Subcutaneous abdominal adipose tissue (tissue), 5 donors: ENCODE measurements at regions not wholly inside any gene's neighbourhood (a gene's known extent, or its start where the extent isn't known, plus 50 kb on each side); places are given as distances from the start of the nearest gene placed in this dataset.

Experiments used
- H3K27ac ChIP-seq: one replicate; pipeline ENCODE4 v1.7.0; 2013; ENCODE audit warnings: low read depth, mild to moderate bottlenecking, inconsistent platforms, low read length, moderate library complexity
- H3K27me3 ChIP-seq, 5 donors: one replicate each; pipeline ENCODE4 v1.7.0; 2013; ENCODE audit warnings: low read length in 5 of 5, inconsistent platforms in 1 of 5; ENCODE audit not compliant: control insufficient read depth in 5 of 5, insufficient read depth in 4 of 5
- H3K36me3 ChIP-seq, 5 donors: one replicate each; pipeline ENCODE4 v1.7.0; 2013; ENCODE audit warnings: low read length in 5 of 5; ENCODE audit not compliant: control insufficient read depth in 5 of 5, insufficient read depth in 5 of 5
- H3K4me1 ChIP-seq, 5 donors: one replicate each; pipeline ENCODE4 v1.7.0; 2013; ENCODE audit warnings: low read length in 5 of 5, mild to moderate bottlenecking in 3 of 5, moderate library complexity in 1 of 5; ENCODE audit not compliant: control insufficient read depth in 5 of 5, insufficient read depth in 5 of 5
- H3K4me3 ChIP-seq, 5 donors: one replicate each; pipeline ENCODE4 v1.7.0; 2013; ENCODE audit warnings: low read length in 5 of 5, low read depth in 1 of 5
- H3K9ac ChIP-seq, 5 donors: one replicate each; pipeline ENCODE4 v1.7.0; 2013; ENCODE audit warnings: low read length in 5 of 5, mild to moderate bottlenecking in 4 of 5, moderate library complexity in 3 of 5
- H3K9me3 ChIP-seq, 5 donors: one replicate each; pipeline ENCODE4 v1.7.0; 2013; ENCODE audit warnings: low read length in 5 of 5; ENCODE audit not compliant: control insufficient read depth in 5 of 5
- donor health status: healthy.
- donor health status: healthy.
- donor health status: healthy.
- donor health status: healthy.
- donor health status: healthy.

- Histone ChIP-seq H3K27me3 (no peaks in the 10 kb centered on the region), H3K4me1 (no peaks in the 10 kb centered on the region), H3K9me3 (no peaks in the 10 kb centered on the region), H3K27ac (no peak overlapping the region), H3K4me3 (no peak overlapping the region), H3K9ac (no peak overlapping the region), H3K36me3 (no peaks in the 10 kb centered on the region)
Observed at GRCh38 chr16:65480281-65481091, 358.6 kb upstream of the CDH11 start.

- Histone ChIP-seq H3K4me3 (no peak overlapping the region), H3K9me3 (no peaks in the 10 kb centered on the region), H3K27me3 (no peaks in the 10 kb centered on the region), H3K27ac (no peak overlapping the region), H3K9ac (no peak overlapping the region), H3K4me1 (no peaks in the 10 kb centered on the region), H3K36me3 (no peaks in the 10 kb centered on the region)
Observed at GRCh38 chr16:65476448-65476955, 354.6 kb upstream of the CDH11 start.

- Histone ChIP-seq H3K9ac (no peak overlapping the region), H3K4me1 (no peaks in the 10 kb centered on the region), H3K36me3 (no peaks in the 10 kb centered on the region), H3K4me3 (no peak overlapping the region), H3K27ac (no peak overlapping the region), H3K9me3 (no peaks in the 10 kb centered on the region), H3K27me3 (no peaks in the 10 kb centered on the region)
Observed at GRCh38 chr16:65473699-65474098, 351.8 kb upstream of the CDH11 start.

- H3K9ac ChIP-seq: no peak overlapping the region
- H3K36me3 ChIP-seq: no peaks in the 10 kb centered on the region
- H3K4me3 ChIP-seq: no peak overlapping the region
- H3K9me3 ChIP-seq: no peaks in the 10 kb centered on the region
- H3K27ac ChIP-seq: no peak overlapping the region
- H3K4me1 ChIP-seq: no peaks in the 10 kb centered on the region
- no peaks in the 10 kb centered on the region for H3K27me3 ChIP-seq
Observed at GRCh38 chr16:65469116-65469515, 347.3 kb upstream of the CDH11 start.

- H3K27me3 ChIP-seq: no peaks in the 10 kb centered on the region
- H3K36me3 ChIP-seq: no peaks in the 10 kb centered on the region
- no peak overlapping the region for H3K4me3 ChIP-seq
- no peaks in the 10 kb centered on the region for H3K9me3 ChIP-seq
- H3K9ac ChIP-seq: no peak overlapping the region
- no peak overlapping the region for H3K27ac ChIP-seq
- H3K4me1 ChIP-seq: no peaks in the 10 kb centered on the region
Observed at GRCh38 chr16:65468133-65468532, 346.3 kb upstream of the CDH11 start.

GRCh38 chr16:65463652-65464260, 341.9 kb upstream of the CDH11 start:
- no peaks in the 10 kb centered on the region for H3K4me1 ChIP-seq
- no peaks in the 10 kb centered on the region for H3K9me3 ChIP-seq
- no peaks in the 10 kb centered on the region for H3K27me3 ChIP-seq
- H3K4me3 ChIP-seq: no peak overlapping the region
- H3K36me3 ChIP-seq: no peaks in the 10 kb centered on the region
- no peak overlapping the region for H3K27ac ChIP-seq
- H3K9ac ChIP-seq: no peak overlapping the region

- Histone ChIP-seq H3K4me1 (no peaks in the 10 kb centered on the region), H3K9ac (no peak overlapping the region), H3K4me3 (no peak overlapping the region)
Observed at GRCh38 chr16:65457084-65457483, 335.2 kb upstream of the CDH11 start.

GRCh38 chr16:65455761-65456160, 333.9 kb upstream of the CDH11 start:
- no peaks in the 10 kb centered on the region for H3K9me3 ChIP-seq
- H3K4me1 ChIP-seq: no peaks in the 10 kb centered on the region
- no peaks in the 10 kb centered on the region for H3K36me3 ChIP-seq
- no peak overlapping the region for H3K4me3 ChIP-seq
- no peak overlapping the region for H3K9ac ChIP-seq
- no peak overlapping the region for H3K27ac ChIP-seq
- H3K27me3 ChIP-seq: no peaks in the 10 kb centered on the region

More at GRCh38 chr16:65457084-65457483, 335.2 kb upstream of the CDH11 start:
- Histone ChIP-seq H3K36me3 (no peaks in the 10 kb centered on the region), H3K9me3 (no peaks in the 10 kb centered on the region), H3K27me3 (no peaks in the 10 kb centered on the region), H3K27ac (no peak overlapping the region)

- H3K4me1 ChIP-seq: no peaks in the 10 kb centered on the region
Observed at GRCh38 chr16:65453646-65454045, 331.8 kb upstream of the CDH11 start.

GRCh38 chr16:65449526-65449925, 327.7 kb upstream of the CDH11 start:
- H3K27ac ChIP-seq: no peak overlapping the region
- H3K27me3 ChIP-seq: no peaks in the 10 kb centered on the region
- H3K9me3 ChIP-seq: peaks cover 2 to 17% (median 12%) of the 10 kb centered on the region in 5 donors
- no peaks in the 10 kb centered on the region for H3K4me1 ChIP-seq
- no peak overlapping the region for H3K9ac ChIP-seq
- no peak overlapping the region for H3K4me3 ChIP-seq
- H3K36me3 ChIP-seq: no peaks in the 10 kb centered on the region

More at GRCh38 chr16:65453646-65454045, 331.8 kb upstream of the CDH11 start:
- Histone ChIP-seq H3K36me3 (no peaks in the 10 kb centered on the region), H3K27me3 (no peaks in the 10 kb centered on the region), H3K27ac (no peak overlapping the region), H3K4me3 (no peak overlapping the region), H3K9me3 (peaks cover 2 to 12% (median 9%) of the 10 kb centered on the region in 5 donors), H3K9ac (no peak overlapping the region)
